ENCODE measurements at regions not wholly inside any gene's neighbourhood (a gene's known extent, or its start where the extent isn't known, plus 50 kb on each side); places are given as distances from the start of the nearest gene placed in this dataset.

GRCh38 chr5:158414780-158415179 lies 555.8 kb upstream of the CLINT1 start:
- TF ChIP-seq POLR2A (IDR thresholded peaks at IDR 0.05; ENCODE audit: low read depth, low read length) = no peak
- TF ChIP-seq POLR2AphosphoS5 (IDR thresholded peaks at IDR 0.05; ENCODE audit: low read depth, low read length) = no peak
- TF ChIP-seq TAF1 (IDR thresholded peaks at IDR 0.05; ENCODE audit: borderline replicate concordance, low read depth, low read length) = no peak

All from GM12892 (cell line).